Endothelial cell of umbilical vein (primary cell): ENCODE measurements at regions not wholly inside any gene's neighbourhood (a gene's known extent, or its start where the extent isn't known, plus 50 kb on each side); places are given as distances from the start of the nearest gene placed in this dataset.

Source experiments
- BruUV-seq: library from RNA; stranded (reverse); fragments of 400-500 nt; replicated peaks from 2 replicates; lab custom pipeline; 2021; lab: Mats Ljungman, UMichigan
- CTCF ChIA-PET: fragments of 300-600, 350-600 bp; sonication (Branson Sonifier 250); formaldehyde crosslinking; loops from one replicate; lab custom pipeline; 2021; ENCODE audit warnings: antibody characterized with exemption, inconsistent platforms; lab: Charles Lee
- POLR2A ChIA-PET: fragments of 300-600, 350-600 bp; sonication (Branson Sonifier 250); formaldehyde crosslinking; loops from one replicate; lab custom pipeline; 2021; ENCODE audit warnings: antibody characterized with exemption, inconsistent platforms; lab: Charles Lee
- DNase-seq: peaks from one replicate; pipeline ENCODE4 v3.0.0-alpha.2; 2011; ENCODE audit warnings: low read depth, low spot score
- FAIRE-seq: peaks from 2 replicates; lab custom pipeline; 2011; peaks lifted over from hg19 to GRCh38; lab: Jason Lieb, UNC
- H2AFZ ChIP-seq: 2 replicates; pipeline ENCODE4 v1.6.0; 2012; ENCODE audit warnings: low read depth, low read length, control low read depth, inconsistent platforms
- H3K27ac ChIP-seq: 2 replicates; pipeline ENCODE4 v1.5.1; 2011; ENCODE audit warnings: low read depth, mild to moderate bottlenecking, control low read depth, low read length, moderate library complexity; ENCODE audit not compliant: insufficient read depth
- H3K27me3 ChIP-seq, 2 experiments: 2 replicates each; pipeline versions ENCODE4 v1.6.0 to v1.6.1; 2011; ENCODE audit warnings: low read length in 2 of 2, mixed read lengths in 1 of 2; ENCODE audit not compliant: control insufficient read depth in 2 of 2, insufficient read depth in 2 of 2
- H3K36me3 ChIP-seq, 2 experiments: 2 replicates in 1 of 2; 3 replicates in 1 of 2; pipeline ENCODE4 v1.5.1; 2011; ENCODE audit warnings: low read length in 2 of 2, mild to moderate bottlenecking in 1 of 2, moderate library complexity in 1 of 2; ENCODE audit not compliant: control insufficient read depth in 2 of 2, insufficient read depth in 2 of 2; ENCODE audit errors: extremely low read depth in 1 of 2
- H3K4me1 ChIP-seq: 3 replicates; pipeline ENCODE4 v1.5.1; 2011; ENCODE audit warnings: mild to moderate bottlenecking, low read length; ENCODE audit not compliant: control insufficient read depth, insufficient read depth; ENCODE audit errors: extremely low read depth
- H3K4me2 ChIP-seq: 2 replicates; pipeline ENCODE4 v1.6.1; 2011; ENCODE audit warnings: low read length, control low read depth, mixed read lengths; ENCODE audit not compliant: insufficient read depth
- H3K4me3 ChIP-seq, 3 experiments: fragments of 200-600 bp in 1 of 3; sonication (generic), shearing (Covaris generic) in 1 of 3; replicated peaks in 1 of 3; 2 replicates each; pipeline ENCODE4 v1.5.1; 2011 to 2016; ENCODE audit warnings: control low read depth in 3 of 3, low read length in 3 of 3, mild to moderate bottlenecking in 2 of 3, inconsistent platforms in 1 of 3, low read depth in 1 of 3, moderate library complexity in 1 of 3; ENCODE audit not compliant: insufficient read depth in 1 of 3
- H3K79me2 ChIP-seq: 2 replicates; pipeline ENCODE4 v1.6.0; 2012; ENCODE audit warnings: low read length, inconsistent platforms; ENCODE audit not compliant: control insufficient read depth, insufficient read depth
- H3K9ac ChIP-seq: replicated peaks from 2 replicates; pipeline ENCODE3; 2011; ENCODE audit warnings: low read length, control low read depth; ENCODE audit not compliant: insufficient read depth; ENCODE audit errors: extremely low read depth
- H3K9me1 ChIP-seq: replicated peaks from 3 replicates; pipeline ENCODE4 v1.6.0; 2011; ENCODE audit warnings: mild to moderate bottlenecking, low read length; ENCODE audit not compliant: control insufficient read depth, insufficient read depth; ENCODE audit errors: extremely low read depth
- H3K9me3 ChIP-seq: replicated peaks from 2 replicates; pipeline ENCODE4 v1.5.1; 2012; ENCODE audit warnings: low read length, inconsistent platforms; ENCODE audit not compliant: control insufficient read depth, insufficient read depth
- H4K20me1 ChIP-seq: replicated peaks from 2 replicates; pipeline ENCODE3; 2011; ENCODE audit warnings: mild to moderate bottlenecking, low read length; ENCODE audit not compliant: control insufficient read depth, insufficient read depth; ENCODE audit errors: extremely low read depth
- EZH2 ChIP-seq: IDR thresholded peaks from 2 replicates; pipeline ENCODE4 v1.6.1; 2012; ENCODE audit warnings: borderline replicate concordance, low read depth, mild to moderate bottlenecking, moderate library complexity, low read length, inconsistent platforms; ENCODE audit not compliant: severe bottlenecking
- FOS ChIP-seq: IDR thresholded peaks from 2 replicates; pipeline ENCODE4 v1.6.1; 2011; ENCODE audit warnings: mild to moderate bottlenecking, low read length, moderate library complexity, borderline replicate concordance; ENCODE audit not compliant: insufficient read depth
- GATA2 ChIP-seq: IDR thresholded peaks from 2 replicates; pipeline ENCODE4 v1.7.0; 2011; ENCODE audit warnings: low read depth, mild to moderate bottlenecking, moderate library complexity, mixed read lengths, low read length; ENCODE audit not compliant: insufficient read length, insufficient read depth
- JUN ChIP-seq: IDR thresholded peaks from 2 replicates; pipeline ENCODE4 v1.6.1; 2011; ENCODE audit warnings: borderline replicate concordance, low read depth; ENCODE audit not compliant: insufficient read length, insufficient read depth
- MYC ChIP-seq: IDR thresholded peaks from one replicate; pipeline ENCODE4 v1.6.1; 2011; ENCODE audit warnings: mild to moderate bottlenecking, low read depth, low read length
- POLR2A ChIP-seq: IDR thresholded peaks from 2 replicates; pipeline ENCODE4 v1.6.1; 2012; ENCODE audit warnings: low read depth, mild to moderate bottlenecking, control low read depth, low read length
- POLR2AphosphoS5 ChIP-seq: IDR thresholded peaks from 2 replicates; pipeline ENCODE4 v1.6.1; 2012; ENCODE audit warnings: low read depth, mild to moderate bottlenecking, control low read depth, low read length, moderate library complexity; ENCODE audit not compliant: insufficient read depth
- dilution Hi-C: fragments of 300-500 bp; cut with MboI; formaldehyde crosslinking; loops from one replicate; pipeline ENCODE4 v1.15.0; 2019; ENCODE audit warnings: low sequenced_read_pairs; ENCODE audit not compliant: extremely low pct_ligation_motif_present
- intact Hi-C: fragments of 100-400 bp; cut with micrococcal nuclease; formaldehyde crosslinking; loops from one replicate; pipeline ENCODE4 v1.10.0; 2022
- TF ChIP-seq, protein P1 (sequence below), 2 donors: IDR thresholded peaks; 1 replicate in 1 of 2; 2 replicates in 1 of 2; pipeline ENCODE4 v1.5.1; 2011; ENCODE audit warnings: low read length in 2 of 2, mild to moderate bottlenecking in 2 of 2, moderate library complexity in 2 of 2, control low read depth in 1 of 2, inconsistent platforms in 1 of 2, low read depth in 1 of 2; ENCODE audit not compliant: insufficient read depth in 1 of 2; ENCODE audit errors: extremely low read depth in 1 of 2
- TF ChIP-seq, protein P2 (sequence below): IDR thresholded peaks from 2 replicates; pipeline ENCODE4 v1.6.1; 2011; ENCODE audit not compliant: insufficient read depth, insufficient read length

GRCh38 chr22:49627217-49628181, 200.2 kb downstream of the BRD1 start:
- Histone ChIP-seq H3K36me3 (no peaks in the 10 kb centered on the region), H3K27me3 (no peaks in the 10 kb centered on the region), H3K9me1 (no peaks in the 10 kb centered on the region), H3K9ac (no peak overlapping the region), H3K4me3 (no peak overlapping the region), H3K4me1 (peaks cover 5% of the 10 kb centered on the region), H3K9me3 (no peaks in the 10 kb centered on the region), H3K79me2 (no peaks in the 10 kb centered on the region), H4K20me1 (no peaks in the 10 kb centered on the region), H2AFZ (no peak overlapping the region), H3K4me2 (no peak overlapping the region), H3K27ac (no peak overlapping the region)
- TF ChIP-seq POLR2A (no peak), EZH2 (no peak), GATA2 (no peak), FOS (no peak), POLR2AphosphoS5 (no peak), MYC (no peak), JUN (no peak)
- TF ChIP-seq, protein P1, sequence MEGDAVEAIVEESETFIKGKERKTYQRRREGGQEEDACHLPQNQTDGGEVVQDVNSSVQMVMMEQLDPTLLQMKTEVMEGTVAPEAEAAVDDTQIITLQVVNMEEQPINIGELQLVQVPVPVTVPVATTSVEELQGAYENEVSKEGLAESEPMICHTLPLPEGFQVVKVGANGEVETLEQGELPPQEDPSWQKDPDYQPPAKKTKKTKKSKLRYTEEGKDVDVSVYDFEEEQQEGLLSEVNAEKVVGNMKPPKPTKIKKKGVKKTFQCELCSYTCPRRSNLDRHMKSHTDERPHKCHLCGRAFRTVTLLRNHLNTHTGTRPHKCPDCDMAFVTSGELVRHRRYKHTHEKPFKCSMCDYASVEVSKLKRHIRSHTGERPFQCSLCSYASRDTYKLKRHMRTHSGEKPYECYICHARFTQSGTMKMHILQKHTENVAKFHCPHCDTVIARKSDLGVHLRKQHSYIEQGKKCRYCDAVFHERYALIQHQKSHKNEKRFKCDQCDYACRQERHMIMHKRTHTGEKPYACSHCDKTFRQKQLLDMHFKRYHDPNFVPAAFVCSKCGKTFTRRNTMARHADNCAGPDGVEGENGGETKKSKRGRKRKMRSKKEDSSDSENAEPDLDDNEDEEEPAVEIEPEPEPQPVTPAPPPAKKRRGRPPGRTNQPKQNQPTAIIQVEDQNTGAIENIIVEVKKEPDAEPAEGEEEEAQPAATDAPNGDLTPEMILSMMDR (IDR thresholded peaks at IDR 0.05; ENCODE audit: extremely low read depth in 1 of 2, insufficient read depth in 1 of 2, low read depth in 1 of 2, low read length in 2 of 2), result no peak
- TF ChIP-seq, protein P2, sequence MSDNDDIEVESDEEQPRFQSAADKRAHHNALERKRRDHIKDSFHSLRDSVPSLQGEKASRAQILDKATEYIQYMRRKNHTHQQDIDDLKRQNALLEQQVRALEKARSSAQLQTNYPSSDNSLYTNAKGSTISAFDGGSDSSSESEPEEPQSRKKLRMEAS, result no peak
- ChIA-PET CTCF (no interaction called here), POLR2A (no interaction called here)
- DNase-seq (no peak), FAIRE-seq (no peak)
- intact Hi-C loops (no loop called here), dilution Hi-C loops (no loop called here)
- no TSS peak for BruUV-seq
